MM.1S (cell line): ENCODE measurements at regions not wholly inside any gene's neighbourhood (a gene's known extent, or its start where the extent isn't known, plus 50 kb on each side); places are given as distances from the start of the nearest gene placed in this dataset.

Experiments used
- DNase-seq: peaks from one replicate; pipeline ENCODE4 v3.0.0-alpha.2; 2015
- H2AFZ ChIP-seq: fragments of 300-600 bp; sonication (generic); 2 replicates; pipeline ENCODE4 v1.6.0; 2016; ENCODE audit warnings: antibody characterized with exemption, low read length
- H3F3A ChIP-seq: fragments of 300-600 bp; sonication (generic); 2 replicates; pipeline ENCODE4 v1.6.1; 2016; ENCODE audit warnings: mild to moderate bottlenecking, antibody characterized with exemption, low read length, moderate library complexity, mixed read lengths; ENCODE audit not compliant: insufficient read depth
- H3K27ac ChIP-seq: fragments of 300-600 bp; sonication (generic); 2 replicates; pipeline ENCODE4 v1.5.1; 2016; ENCODE audit warnings: mild to moderate bottlenecking, low read length
- H3K27me3 ChIP-seq: fragments of 300-600 bp; sonication (generic); replicated peaks from 2 replicates; pipeline ENCODE4 v1.6.0; 2016; ENCODE audit warnings: low read length; ENCODE audit not compliant: insufficient read depth
- H3K36me3 ChIP-seq: fragments of 300-600 bp; sonication (generic); replicated peaks from 2 replicates; pipeline ENCODE4 v1.6.1; 2016; ENCODE audit warnings: mild to moderate bottlenecking, low read length, mixed read lengths; ENCODE audit not compliant: insufficient read depth
- H3K4me1 ChIP-seq: fragments of 300-600 bp; sonication (generic); 2 replicates; pipeline ENCODE4 v1.6.1; 2016; ENCODE audit warnings: low read length, mixed read lengths
- H3K4me2 ChIP-seq: fragments of 300-600 bp; sonication (generic); 2 replicates; pipeline ENCODE4 v1.6.0; 2016; ENCODE audit warnings: low read depth, low read length
- H3K4me3 ChIP-seq: fragments of 300-600 bp; sonication (generic); 2 replicates; pipeline ENCODE4 v1.5.1; 2016; ENCODE audit warnings: low read length, mixed read lengths
- H3K79me2 ChIP-seq: fragments of 300-600 bp; sonication (generic); 2 replicates; pipeline ENCODE4 v1.6.1; 2016; ENCODE audit warnings: mixed run types, low read length, mixed read lengths
- H3K9ac ChIP-seq: fragments of 300-600 bp; sonication (generic); 2 replicates; pipeline ENCODE4 v1.6.1; 2016; ENCODE audit warnings: low read length, mixed read lengths
- H3K9me2 ChIP-seq: fragments of 300-600 bp; sonication (generic); replicated peaks from 2 replicates; pipeline ENCODE4 v1.6.1; 2016; ENCODE audit warnings: mild to moderate bottlenecking, low read length, mixed read lengths; ENCODE audit not compliant: insufficient read depth
- H3K9me3 ChIP-seq: fragments of 300-600 bp; sonication (generic); replicated peaks from 2 replicates; pipeline ENCODE4 v1.6.1; 2016; ENCODE audit warnings: mild to moderate bottlenecking, low read length, mixed read lengths; ENCODE audit not compliant: insufficient read depth
- H4K20me1 ChIP-seq: fragments of 300-600 bp; sonication (generic); 2 replicates; pipeline ENCODE4 v1.6.1; 2016; ENCODE audit warnings: mild to moderate bottlenecking, low read length, moderate library complexity, mixed read lengths; ENCODE audit not compliant: insufficient read depth
- CTCF ChIP-seq: fragments of 300-600 bp; sonication (generic); IDR thresholded peaks from 2 replicates; pipeline ENCODE4 v1.5.1; 2016; ENCODE audit warnings: antibody characterized with exemption, low read length, mixed read lengths
- EZH2 ChIP-seq: fragments of 300-600 bp; sonication (generic); optimal IDR thresholded peaks from 2 replicates; pipeline ENCODE3; 2017; ENCODE audit warnings: low read depth, mild to moderate bottlenecking, antibody characterized with exemption, low read length, mixed read lengths
- EZH2phosphoT487 ChIP-seq: fragments of 300-600 bp; sonication (generic); IDR thresholded peaks from 2 replicates; pipeline ENCODE4 v1.6.1; 2018; ENCODE audit warnings: antibody characterized with exemption, low read length

DNA sequence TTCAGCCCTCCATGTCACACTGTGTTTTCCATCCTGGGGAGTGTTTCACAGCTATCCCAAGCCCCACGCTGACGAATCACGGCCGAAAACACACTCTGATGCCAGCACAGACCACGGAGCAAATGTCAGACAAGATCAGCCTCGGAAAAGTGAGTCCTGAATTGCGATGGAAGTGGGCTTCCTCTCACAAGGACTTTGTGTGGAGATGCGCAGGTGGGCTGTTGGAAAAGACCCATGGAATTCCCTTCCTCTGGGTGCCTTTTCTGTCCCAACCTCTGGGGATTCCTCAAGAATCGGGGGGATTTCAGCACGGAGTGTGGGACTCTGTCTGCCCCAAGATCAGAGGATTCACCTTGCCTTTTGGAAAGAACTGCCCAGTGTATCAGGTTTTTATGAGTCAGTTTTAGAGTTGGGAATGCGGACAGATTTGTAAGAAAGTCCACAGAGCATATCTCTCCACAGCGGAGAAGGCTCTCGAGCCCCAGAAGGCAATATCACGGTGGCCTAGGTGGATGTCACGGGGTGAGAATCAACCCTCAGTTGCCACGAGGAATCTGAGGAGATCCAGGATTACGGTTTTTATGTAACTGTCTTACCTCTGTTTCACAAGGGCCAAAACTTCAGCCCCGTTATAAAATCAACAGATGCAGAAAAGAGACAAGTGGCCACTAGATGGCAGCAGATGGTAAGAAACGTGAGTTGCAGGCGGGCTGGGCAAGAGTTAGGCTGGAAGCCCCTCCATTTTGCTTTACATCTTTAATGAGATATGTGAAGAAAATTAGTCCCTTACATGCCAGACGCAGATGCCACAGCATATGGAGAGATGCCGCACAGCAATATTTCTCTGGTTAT, 201.9 kb downstream of the DAD1 start:
- Histone ChIP-seq H3K9me2 (no peaks in the 10 kb centered on the region), H3K36me3 (no peaks in the 10 kb centered on the region), H3K4me2 (peak overlapping the region; percentile 8; the same call in 1 of the 2 replicates), H2AFZ (no peak overlapping the region), H3K79me2 (no peaks in the 10 kb centered on the region), H3K27me3 (no peaks in the 10 kb centered on the region), H3K27ac (no peak overlapping the region), H3K4me1 (no peaks in the 10 kb centered on the region), H3K9ac (no peak overlapping the region), H3F3A (no peaks in the 10 kb centered on the region), H3K4me3 (no peak overlapping the region), H4K20me1 (no peaks in the 10 kb centered on the region), H3K9me3 (no peaks in the 10 kb centered on the region)
- peak; percentile 50 for DNase-seq
- TF ChIP-seq CTCF, result peak; percentile 59
- TF ChIP-seq EZH2phosphoT487, result no peak

DNA sequence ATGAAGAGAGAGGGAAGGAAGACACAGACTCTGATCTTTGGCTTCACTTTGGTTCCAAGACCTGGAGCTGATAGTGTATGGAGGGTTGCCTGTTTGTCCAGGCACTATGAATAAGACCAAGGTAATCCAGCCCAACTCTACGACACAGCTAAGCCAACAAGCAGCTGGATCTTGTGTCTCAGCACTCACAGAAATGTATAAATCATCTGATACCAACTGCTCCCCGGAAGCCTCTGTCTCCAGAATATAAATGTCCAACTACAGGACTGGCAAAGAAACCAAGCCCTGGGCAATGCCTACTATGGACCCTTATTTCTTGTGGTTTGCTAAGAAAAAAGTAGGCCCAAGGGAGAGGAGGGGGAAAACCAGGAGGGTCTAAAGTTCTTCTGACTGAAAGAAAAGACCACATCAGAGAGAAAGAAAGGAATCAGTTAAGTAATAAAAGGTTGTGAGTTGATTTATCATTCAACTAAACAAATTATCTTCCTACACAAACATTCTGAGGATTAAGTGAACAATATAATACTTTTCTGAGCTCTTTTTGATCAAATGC, 204.0 kb downstream of the DAD1 start:
- Histone ChIP-seq H3K9me2 (no peaks in the 10 kb centered on the region), H3K9me3 (no peaks in the 10 kb centered on the region), H3K79me2 (no peaks in the 10 kb centered on the region), H3K4me3 (no peak overlapping the region), H3K9ac (no peak overlapping the region), H3F3A (no peaks in the 10 kb centered on the region), H4K20me1 (no peaks in the 10 kb centered on the region), H3K4me2 (no peak overlapping the region), H3K27me3 (no peaks in the 10 kb centered on the region), H3K4me1 (no peaks in the 10 kb centered on the region), H3K27ac (no peak overlapping the region), H2AFZ (no peak overlapping the region), H3K36me3 (no peaks in the 10 kb centered on the region)
- no peak for TF ChIP-seq EZH2
- TF ChIP-seq EZH2phosphoT487, result no peak
- TF ChIP-seq CTCF, result no peak
- DNase-seq, result no peak

- Histone ChIP-seq H3F3A (no peaks in the 10 kb centered on the region), H3K27ac (no peak overlapping the region), H3K9me3 (no peaks in the 10 kb centered on the region), H2AFZ (no peak overlapping the region), H3K9ac (no peak overlapping the region), H3K4me1 (no peaks in the 10 kb centered on the region), H3K4me2 (no peak overlapping the region), H3K79me2 (no peaks in the 10 kb centered on the region), H4K20me1 (no peaks in the 10 kb centered on the region), H3K27me3 (no peaks in the 10 kb centered on the region), H3K4me3 (no peak overlapping the region), H3K36me3 (no peaks in the 10 kb centered on the region), H3K9me2 (no peaks in the 10 kb centered on the region)
- TF ChIP-seq EZH2, result no peak
- no peak for TF ChIP-seq EZH2phosphoT487
- no peak for TF ChIP-seq CTCF
- no peak for DNase-seq
Measured at GRCh38 chr14:22384167-22384549, 204.9 kb downstream of the DAD1 start.
